ENCODE measurements at regions not wholly inside any gene's neighbourhood (a gene's known extent, or its start where the extent isn't known, plus 50 kb on each side); places are given as distances from the start of the nearest gene placed in this dataset.

DNA sequence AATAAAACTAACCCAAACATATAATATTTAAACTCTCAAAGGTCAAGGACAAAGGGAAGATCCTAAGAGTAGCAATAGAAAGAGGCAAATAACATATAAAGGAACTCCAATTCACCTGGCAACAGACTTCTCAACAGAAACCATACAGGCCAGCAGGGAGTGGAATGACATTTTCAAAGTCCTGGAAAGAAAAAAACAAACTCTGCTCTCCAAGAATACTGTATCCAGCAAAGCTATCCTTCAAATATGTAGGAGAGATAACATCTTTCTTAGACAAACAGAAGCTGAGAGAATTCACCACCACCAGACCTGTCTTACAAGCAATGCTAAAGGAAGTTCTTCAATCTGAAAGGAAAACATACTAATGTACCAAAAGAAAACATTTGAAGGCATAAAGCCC lies 51.5 kb upstream of the TMEM158 start:
- DNase-seq (ENCODE audit: low spot score) (no peak), FAIRE-seq (no peak)

DNA sequence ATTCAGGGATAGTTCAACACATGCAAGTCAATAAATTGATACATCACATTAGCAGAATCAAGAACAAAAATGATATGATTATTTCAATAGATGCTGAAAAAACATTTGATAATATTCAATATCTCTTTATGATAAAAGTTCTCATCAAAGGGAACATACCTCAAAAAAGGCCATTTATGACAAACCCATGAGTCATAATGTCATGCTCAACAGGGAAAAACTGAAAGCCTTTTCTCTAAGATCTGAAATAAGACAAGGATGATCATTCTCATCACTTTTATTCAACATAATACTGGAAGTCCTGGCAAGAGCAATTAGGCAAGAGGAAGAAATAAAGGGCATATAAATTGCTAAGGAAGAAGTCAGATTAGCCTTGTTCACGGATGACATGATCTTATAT lies 54.1 kb upstream of the TMEM158 start:
- DNase-seq (ENCODE audit: low spot score), result no peak
- no peak for FAIRE-seq

DNA sequence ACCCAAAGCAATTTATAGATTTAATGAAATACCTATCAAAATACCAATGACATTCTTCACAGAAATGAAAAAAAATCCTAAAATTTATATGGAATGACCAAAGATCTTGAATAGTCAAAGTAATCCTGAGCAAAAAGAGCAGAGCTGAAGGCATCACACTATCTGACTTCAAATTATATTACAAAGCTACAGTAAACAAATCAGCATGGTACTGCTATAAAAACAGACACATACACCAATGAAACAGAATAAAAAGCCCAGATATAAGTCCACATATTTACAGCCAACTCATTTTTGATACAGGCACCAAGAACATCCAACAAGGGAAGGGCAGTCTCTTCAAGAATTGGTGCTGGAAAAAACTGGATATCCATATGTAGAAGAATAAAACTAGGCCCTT lies 54.9 kb upstream of the TMEM158 start:
- no peak for FAIRE-seq

DNA sequence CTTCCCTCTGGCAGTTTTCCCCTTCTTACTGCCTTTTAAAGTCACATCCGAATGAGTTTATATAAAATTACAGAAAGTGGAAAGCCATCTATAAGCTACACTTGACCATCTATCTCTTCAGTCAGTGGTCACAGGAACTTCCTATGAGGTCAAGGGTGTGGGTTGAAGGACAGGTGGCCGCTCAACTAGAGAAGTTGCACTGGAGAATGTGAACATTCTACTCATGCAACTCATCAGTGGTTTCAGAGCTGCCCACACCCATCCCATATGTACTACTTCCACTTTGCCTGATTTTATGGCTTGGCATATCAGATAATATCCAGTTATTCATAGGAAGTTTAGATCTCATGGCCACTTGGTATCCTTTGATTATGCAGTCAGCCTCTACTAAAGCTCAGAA lies 57.4 kb upstream of the TMEM158 start:
- FAIRE-seq, result no peak
- DNase-seq (ENCODE audit: low spot score), result no peak

More for the DNA sequence above, 54.9 kb upstream of the TMEM158 start:
- no peak for DNase-seq (ENCODE audit: low spot score)

DNA sequence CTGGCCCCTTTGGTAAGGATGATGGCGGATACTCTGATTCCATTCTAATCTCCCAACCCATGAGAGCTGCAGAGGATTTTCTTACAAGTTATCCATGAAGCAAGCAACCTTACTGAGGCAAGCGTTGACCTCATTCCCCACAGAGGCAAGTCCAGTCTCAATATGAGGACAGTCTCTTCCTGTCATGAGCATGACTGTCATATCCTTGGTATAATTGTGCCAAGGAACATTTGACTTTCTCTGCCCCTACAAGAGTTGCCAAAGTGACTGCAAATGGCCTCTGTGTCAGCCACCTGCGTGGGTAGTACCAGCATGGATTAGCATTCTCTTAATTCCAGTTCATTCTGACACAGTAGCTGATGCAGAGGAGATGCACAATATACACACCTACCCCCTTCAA lies 71.2 kb upstream of the TMEM158 start:
- DNase-seq (ENCODE audit: low spot score) (no peak), FAIRE-seq (no peak)

DNA sequence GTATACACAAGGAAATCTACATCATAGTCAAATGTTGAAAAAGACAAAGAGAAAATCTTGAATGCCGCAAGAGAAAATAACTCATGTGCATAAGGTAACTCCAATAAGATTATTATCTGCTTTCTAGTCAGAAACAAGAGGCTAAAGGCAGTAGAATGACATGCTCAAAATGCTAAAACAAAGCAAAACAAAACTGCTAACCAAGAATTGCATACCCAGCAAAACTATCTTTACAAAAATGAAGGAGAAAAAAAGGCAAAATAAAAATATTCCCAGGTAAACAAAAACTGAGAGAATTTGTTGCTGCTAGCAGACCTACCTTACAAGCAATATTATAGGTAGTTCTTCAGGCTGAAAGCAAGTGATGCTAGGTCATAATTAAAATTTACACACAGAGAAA lies 76.4 kb upstream of the TMEM158 start:
- DNase-seq (ENCODE audit: low spot score), result no peak
- no peak for FAIRE-seq

DNA sequence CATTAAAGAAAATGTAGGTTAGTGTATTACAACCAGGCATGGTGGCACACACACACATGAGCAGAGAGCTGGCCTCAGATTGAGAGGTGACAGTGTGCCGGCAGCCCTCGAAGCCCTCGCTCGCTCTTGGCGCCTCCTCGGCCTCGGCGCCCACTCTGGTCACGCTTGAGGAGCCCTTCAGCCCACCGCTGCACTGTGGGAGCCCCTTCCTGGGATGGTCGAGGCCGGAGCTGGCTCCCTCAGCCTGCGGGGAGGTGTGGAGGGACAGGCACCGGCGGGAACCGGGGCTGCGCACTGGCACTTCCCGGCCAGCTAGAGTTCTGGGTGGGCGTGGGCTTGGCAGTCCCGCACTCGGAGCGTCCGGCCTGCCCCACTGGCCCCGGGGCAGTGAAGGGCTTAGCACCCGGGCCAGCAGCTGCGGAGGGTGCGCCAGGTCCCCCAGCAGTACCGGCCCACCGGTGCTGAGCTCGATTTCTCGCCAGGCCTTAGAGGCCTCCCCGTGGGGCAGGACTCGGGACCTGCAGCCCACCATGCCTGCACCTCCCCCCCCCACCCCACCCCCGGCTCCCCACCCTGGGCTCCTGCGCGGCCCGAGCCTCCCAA lies 80.4 kb upstream of the TMEM158 start:
- FAIRE-seq (no peak), DNase-seq (ENCODE audit: low spot score) (no peak)

DNA sequence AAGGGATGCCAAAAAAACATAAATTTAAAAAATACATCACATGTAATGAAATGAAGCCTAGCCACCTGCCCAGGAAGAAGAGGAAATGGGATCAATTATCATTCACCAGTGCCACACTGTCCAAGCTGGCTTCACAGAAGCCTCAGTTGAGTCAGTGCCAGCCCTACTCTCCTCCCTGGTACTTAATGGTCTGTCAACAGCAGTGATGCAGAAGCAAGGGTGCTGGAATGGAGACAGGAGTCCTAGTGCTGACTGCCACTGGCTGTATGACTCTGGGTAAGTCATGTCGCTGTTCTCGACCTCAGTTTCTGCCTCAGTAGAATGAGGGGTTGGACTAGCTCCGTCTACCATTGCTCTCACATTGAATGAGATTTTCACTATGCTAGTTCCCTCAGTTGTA lies 78.5 kb upstream of the LARS2 start:
- no peak for DNase-seq (ENCODE audit: low spot score)
- FAIRE-seq, result no peak

DNA sequence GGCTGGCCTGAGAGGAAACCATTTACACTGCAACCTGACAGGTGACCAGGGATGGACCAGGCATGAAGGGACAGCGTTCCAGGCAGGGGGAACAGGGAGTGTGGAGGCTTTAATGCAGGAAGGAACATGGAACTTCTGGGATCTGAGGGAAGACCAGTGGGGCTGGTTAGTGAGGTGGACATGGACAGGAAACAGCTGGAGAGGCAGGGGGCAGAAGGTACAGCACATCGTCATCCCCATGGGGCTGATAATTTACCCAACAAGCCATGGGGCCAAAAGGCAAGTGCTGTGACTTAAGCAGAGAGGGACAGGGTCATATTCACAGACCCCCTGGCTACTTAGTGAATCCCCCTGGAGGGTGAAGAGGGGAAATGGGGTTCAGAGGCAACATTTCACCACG lies 77.0 kb upstream of the LARS2 start:
- no peak for FAIRE-seq
- no peak for DNase-seq (ENCODE audit: low spot score)

DNA sequence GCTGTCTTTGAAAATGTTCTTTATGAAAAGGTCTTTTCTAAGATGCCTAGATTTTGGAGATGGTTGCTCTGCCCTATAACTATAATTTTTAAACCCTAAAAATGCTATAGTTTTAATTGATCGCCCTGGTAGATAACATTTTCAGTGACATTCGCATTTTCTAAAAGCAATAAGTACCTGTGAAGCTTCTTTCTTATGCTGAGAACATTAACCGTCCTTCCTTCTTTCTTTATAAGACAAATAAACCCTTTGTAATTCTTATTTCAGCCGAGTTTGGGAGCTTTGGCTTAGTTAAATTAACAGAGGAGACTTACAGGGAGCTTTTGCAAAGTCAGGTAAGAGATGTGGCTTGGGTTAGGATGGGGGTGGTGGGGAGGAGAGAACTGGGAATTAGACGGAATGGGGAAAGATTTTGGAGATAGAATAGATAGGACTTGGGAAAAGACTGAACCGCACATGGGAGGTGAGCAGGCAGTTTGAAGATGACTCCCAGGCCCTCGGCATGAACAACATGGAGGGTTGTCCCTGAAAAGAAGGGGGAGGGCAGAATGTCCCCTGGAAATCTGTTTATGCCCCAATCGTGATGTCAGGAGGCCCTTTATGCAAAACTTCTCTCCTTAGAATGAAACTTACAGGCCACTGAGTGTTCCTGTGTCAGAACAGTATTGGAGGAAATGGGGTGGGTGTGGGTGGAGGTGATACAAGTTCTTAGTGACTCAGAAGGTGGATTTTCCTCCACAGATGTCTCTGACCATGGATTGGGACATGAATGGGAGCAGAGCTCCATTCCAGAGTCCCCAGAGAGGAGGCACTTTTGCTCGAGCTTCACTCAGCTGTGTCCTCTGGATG lies 76.2 kb upstream of the LARS2 start:
- DNase-seq (ENCODE audit: low spot score) (no peak), FAIRE-seq (no peak)

DNA sequence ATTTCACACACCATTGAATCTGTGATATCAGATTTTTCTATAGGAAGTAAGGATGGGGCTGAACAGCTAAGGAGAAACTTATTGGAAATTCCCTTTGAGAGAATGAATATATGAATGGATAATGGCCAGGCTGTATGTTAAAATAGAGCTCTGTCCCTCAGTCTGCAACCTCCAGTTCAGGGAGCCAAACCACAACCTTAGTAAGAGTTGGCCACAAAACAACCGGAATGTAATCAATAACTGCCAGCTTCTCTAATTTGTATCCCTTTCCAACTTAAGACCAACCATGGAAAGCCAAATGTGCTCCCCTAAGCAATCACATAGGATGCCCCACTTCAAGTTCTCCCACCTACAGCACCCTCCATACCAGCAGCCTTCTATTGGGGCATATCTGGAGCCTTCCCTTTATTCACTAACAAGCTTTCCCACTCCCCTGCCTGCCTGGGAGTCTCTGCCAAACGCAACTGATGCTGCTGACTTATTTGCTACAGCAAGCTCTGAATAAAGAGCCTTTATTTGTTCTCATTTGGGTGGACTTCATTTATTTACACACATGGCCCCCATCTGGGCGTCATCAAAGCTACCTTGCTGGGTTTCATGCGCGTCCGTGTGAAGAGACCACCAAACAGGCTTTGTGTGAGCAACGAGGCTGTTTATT lies 75.4 kb upstream of the LARS2 start:
- FAIRE-seq (no peak), DNase-seq (ENCODE audit: low spot score) (no peak)

DNA sequence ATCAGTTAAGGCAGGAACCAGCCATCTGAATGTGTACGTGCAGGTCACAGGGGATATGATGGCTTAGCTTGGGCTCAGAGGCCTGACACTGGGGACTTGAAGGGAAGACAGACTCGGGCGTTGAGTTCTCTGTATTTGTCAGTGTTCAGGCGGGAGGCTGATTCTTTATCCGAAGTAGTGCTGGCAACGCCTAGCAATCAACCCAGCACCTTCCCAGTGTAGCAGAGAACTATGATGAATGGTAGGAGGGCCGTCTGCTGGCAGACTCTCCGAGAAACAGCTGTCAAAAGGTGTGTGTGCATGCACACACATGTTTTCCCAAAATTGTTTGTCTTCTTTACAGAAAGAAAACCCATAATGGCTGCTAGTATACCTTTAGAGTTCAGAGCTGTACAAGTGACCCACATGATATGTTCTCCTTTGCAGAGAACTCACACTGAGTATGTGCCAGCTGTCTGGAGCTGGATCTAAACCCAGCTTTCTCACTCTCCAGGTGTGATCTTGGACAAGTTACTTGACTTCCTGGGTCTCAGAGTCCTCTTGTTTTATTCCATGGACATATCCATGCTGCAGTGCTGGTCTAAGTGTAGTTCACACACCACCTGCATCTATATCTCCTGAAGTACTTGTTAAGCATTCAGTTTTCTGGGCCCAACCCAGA lies 74.5 kb upstream of the LARS2 start:
- DNase-seq (ENCODE audit: low spot score) (no peak), FAIRE-seq (no peak)

DNA sequence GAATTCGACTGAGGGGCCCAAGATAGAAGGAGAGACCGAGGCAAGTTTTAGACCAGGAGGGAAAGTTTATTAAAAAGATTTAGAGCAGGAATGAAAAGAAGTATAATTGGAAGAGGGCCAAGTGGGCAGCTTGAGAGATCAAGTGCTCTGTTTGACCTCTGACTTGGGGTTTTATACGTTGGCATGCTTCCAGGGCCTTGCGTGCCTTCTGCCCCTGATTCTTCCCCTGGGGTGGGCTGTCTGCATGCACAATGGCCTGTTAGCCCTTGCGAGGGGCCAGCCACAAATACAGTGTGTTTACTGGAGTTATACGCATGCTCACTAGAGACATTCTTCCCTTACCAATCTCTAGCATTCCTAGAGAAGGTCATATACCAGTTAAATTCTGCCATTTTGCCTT lies 70.7 kb upstream of the LARS2 start:
- FAIRE-seq, result no peak
- DNase-seq (ENCODE audit: low spot score), result no peak

DNA sequence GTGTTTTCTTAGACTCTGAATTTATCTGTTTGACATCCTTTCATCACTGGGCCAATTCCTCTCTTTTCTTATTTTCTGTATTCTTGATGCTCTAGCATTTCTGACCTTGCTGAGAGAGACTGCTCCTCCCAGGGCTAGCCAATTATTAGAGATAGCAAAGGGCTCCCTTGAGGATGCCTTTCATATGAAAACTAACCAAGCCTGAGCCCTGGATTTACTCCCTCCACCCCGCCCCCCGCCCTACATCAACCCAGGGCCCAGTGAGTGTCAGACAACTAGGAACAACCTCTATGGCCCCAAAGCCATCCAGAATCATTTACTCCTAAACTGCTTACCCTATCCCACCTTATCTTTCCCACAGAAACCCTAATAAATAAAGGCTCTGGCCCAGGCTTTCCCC lies 69.7 kb upstream of the LARS2 start:
- DNase-seq (ENCODE audit: low spot score) (no peak), FAIRE-seq (no peak)

DNA sequence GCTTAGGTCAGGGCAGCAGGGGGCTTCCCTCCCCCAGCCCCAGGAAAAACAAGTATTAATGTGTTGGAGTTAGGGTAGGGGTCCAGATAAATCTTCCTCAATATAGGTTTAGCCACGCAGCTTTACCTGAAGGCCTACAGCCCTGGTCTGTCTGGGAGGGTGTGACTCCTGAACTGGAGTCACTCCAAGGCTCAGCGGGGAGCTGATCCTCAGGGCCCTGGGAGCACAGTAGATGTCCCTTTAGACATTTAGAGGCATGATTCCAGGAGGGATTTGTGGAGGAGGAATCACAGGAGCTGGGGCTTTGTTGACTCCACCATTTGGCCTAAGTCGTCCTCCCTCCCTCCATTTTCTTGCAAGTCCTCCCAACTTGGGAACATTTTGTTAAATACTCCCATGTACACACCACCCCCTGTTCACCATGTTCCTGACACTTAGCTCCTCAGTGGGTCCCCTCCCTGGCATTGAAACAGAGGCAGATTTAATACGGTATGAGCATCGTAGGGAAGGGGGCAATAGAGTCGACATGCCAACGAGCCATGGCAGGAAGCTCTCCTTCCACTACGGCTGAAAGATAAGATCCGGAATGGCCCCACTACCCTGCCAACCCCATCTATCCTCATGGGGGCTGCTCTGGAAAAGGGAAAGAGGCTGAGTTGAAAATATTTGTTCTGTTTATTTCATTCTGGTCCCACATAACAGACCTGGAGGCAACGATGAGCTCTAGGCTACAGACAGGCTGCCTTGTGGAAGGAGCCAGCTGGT lies 69.0 kb upstream of the LARS2 start:
- FAIRE-seq (no peak), DNase-seq (ENCODE audit: low spot score) (no peak)

DNA sequence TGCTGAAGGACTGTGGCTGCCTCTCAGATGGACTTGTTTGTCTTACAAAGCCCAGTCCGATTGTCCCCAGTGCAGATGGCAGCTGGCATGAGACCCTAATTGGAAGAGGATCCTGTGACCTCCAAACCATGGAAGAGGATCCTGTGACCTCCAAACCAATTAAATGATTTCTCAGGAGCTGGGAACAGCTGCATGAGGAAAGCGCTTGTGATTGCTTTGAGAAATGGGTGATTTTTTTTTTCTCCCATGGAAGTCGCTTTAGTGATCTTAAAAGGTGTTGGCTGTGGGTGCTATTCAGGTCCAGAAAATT lies 68.4 kb upstream of the LARS2 start:
- no peak for FAIRE-seq
- DNase-seq (ENCODE audit: low spot score), result no peak

DNA sequence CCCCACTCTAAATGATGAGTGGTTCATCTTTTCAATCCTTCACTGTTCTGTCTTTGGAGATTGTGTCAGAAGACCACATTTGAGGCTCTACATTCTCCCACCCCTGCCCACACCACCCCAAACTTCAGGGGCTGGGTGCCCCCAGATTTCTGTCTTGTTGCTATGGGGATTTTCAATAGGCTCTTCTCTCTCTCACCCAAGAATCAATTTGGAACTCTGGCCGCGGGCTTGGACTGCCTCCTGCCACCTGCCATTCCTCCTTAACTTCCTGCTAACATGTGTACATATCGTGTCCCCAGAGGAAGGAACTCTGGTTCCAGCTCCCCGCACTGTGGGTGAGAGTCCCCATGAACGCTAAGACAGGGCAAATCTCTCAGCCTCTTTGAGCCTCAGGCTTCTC lies 67.4 kb upstream of the LARS2 start:
- DNase-seq (ENCODE audit: low spot score) (no peak), FAIRE-seq (no peak)

DNA sequence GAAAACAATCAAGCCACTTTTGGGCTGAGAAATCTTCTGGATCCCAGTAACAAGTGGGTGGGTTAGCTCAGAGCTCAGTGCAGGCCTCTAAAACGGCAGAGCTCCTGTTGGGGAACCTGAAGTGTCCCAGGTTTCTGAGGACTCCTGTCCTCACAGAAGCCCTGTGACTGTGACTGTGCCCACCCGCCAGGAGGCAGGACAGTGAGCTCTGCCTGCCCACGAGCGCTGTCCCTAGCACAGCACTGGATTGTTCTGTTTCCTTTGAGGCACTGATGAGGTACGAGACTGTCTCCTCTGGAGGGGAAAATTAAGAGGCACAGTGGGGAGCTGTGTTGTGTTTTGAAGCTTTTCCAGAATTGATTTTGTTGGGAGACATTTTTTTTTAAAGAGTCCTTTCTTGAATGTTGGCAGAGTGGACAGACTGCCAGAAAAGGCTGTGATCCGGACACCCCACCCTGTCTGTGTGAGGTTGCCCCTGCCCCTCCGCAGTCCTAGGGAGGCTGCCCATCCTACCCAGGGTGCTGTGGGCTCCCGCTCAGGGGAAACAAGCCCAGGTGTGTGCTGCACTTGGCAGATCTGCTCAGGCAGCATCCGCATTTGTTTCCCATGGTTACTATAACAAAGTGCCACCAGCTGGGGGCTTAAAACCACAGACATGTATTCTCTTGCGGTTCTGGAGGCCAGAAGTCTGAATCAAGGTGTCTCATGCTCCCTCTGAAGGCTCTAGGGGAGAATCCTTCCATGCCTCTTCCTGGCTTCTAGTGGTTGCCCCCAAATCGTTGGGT lies 66.6 kb upstream of the LARS2 start:
- peak; percentile 36 for DNase-seq (ENCODE audit: low spot score)
- no peak for FAIRE-seq

DNA sequence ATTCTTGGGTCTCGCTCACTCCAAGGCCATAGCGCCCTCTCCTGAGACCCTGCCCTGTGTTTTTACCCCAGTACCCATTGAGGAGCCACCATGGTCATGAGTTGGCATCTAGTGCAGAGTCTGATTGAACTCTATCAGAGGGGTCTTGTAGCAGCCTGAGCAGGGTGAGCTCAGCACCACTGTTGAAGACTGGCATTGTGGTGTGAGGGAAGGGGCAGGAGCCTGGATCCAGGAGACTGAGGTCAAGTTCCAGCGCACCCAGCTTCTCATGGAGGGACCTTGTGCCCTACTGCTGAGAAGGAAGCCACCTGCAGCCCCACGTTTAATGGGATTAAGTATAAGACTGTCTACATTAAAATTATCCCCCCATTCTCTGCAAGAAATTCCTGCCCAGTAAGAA lies 65.8 kb upstream of the LARS2 start:
- FAIRE-seq, result no peak
- no peak for DNase-seq (ENCODE audit: low spot score)

DNA sequence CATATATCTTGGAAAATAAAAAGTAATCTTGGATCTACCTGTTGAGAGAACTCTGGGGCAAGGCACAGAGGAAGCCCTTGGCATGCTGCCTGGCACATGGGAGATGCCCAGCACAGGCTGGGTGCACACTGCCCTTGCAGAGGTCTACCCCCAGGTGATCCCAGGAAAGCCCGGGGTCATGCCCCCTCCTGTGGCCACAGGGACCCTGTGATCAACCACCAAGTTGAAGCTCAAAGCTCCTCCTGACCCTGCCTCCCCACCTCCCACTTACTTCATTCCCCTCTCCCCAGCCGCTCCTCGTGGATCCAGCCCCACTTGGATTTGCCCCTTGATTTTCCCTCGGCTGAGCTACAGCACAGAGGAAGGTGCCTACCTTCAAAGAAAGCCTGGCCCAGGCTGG lies 62.7 kb upstream of the LARS2 start:
- FAIRE-seq, result no peak
- no peak for DNase-seq (ENCODE audit: low spot score)

DNA sequence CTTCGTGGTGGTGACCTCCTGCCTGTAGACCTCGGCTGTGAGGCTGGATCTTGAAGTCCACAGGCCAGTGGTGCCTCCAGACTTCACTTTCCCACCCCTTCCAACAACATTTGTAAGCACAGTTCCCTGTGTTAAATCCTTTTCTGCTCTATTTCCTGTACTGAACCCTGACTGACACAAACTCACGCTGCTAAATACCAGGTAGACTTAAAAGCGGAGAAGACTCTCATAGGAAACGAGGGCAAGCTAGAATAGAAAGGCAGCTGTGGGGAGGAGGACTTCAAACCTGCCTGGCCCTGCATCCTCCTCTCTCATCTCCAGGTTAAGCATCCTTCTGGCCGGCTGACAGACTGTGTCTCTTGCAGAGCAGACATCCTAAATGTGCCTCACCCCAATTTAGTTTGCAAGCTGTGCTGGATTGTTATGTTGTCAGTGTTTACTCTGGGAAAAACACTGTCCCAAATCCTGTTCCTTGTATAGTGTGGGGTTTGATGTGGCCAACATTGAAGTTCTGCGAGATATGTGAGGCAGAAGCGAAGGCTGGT lies 58.5 kb upstream of the LARS2 start:
- no peak for DNase-seq (ENCODE audit: low spot score)
- no peak for FAIRE-seq

Measured in urothelium cell line (cell line).